Naive thymus-derived CD4-positive, alpha-beta T cell (primary cell): ENCODE measurements at regions not wholly inside any gene's neighbourhood (a gene's known extent, or its start where the extent isn't known, plus 50 kb on each side); places are given as distances from the start of the nearest gene placed in this dataset.

Experiments
- ATAC-seq: fragments of 150-1000 bp; cut with Tn5 transposase; 2 replicates; pipeline ENCODE4 v1.10.0; 2021; ENCODE audit warnings: mild to moderate bottlenecking, moderate library complexity
- CTCF ChIA-PET: fragments of 350-600 bp; sonication (Branson Sonifier 250); formaldehyde crosslinking; loops from one replicate; lab custom pipeline; 2021; ENCODE audit warnings: antibody characterized with exemption; lab: Charles Lee
- POLR2A ChIA-PET: fragments of 350-600 bp; sonication (Branson Sonifier 250); formaldehyde crosslinking; loops from one replicate; lab custom pipeline; 2021; ENCODE audit warnings: antibody characterized with exemption, inconsistent platforms; lab: Charles Lee
- DNase-seq, 9 donors: peaks; one replicate each; pipeline versions ENCODE4 v3.0.0 to v3.0.0-alpha.2; 2020 to 2022; ENCODE audit warnings: mixed read lengths in 1 of 9
- H3K27ac ChIP-seq: one replicate; pipeline ENCODE4 v1.7.0; 2013; ENCODE audit warnings: mild to moderate bottlenecking, low read depth, low read length, moderate library complexity
- H3K27me3 ChIP-seq, 2 donors: one replicate each; pipeline ENCODE4 v1.7.0; 2013; ENCODE audit warnings: low read length in 2 of 2, mild to moderate bottlenecking in 2 of 2, moderate library complexity in 2 of 2; ENCODE audit not compliant: control insufficient read depth in 2 of 2, insufficient read depth in 2 of 2
- H3K36me3 ChIP-seq, 3 experiments: 1 replicate in 2 of 3; 2 replicates in 1 of 3; pipeline ENCODE4 v1.7.0; 2013; ENCODE audit warnings: low read length in 3 of 3, mild to moderate bottlenecking in 3 of 3, moderate library complexity in 1 of 3; ENCODE audit not compliant: insufficient read depth in 3 of 3, control insufficient read depth in 2 of 3
- H3K4me1 ChIP-seq, 2 donors: one replicate each; pipeline ENCODE4 v1.7.0; 2013; ENCODE audit warnings: low read length in 2 of 2, mild to moderate bottlenecking in 2 of 2, moderate library complexity in 1 of 2; ENCODE audit not compliant: control insufficient read depth in 2 of 2, insufficient read depth in 2 of 2
- H3K4me3 ChIP-seq: 2 replicates; pipeline ENCODE4 v1.7.0; 2013; ENCODE audit warnings: mild to moderate bottlenecking, low read length
- H3K9me3 ChIP-seq, 3 experiments: 1 replicate in 2 of 3; 2 replicates in 1 of 3; pipeline ENCODE4 v1.7.0; 2013; ENCODE audit warnings: low read length in 3 of 3; ENCODE audit not compliant: control insufficient read depth in 2 of 3
- H3K27ac Mint-ChIP-seq, 9 donors: one replicate each; pipeline ENCODE4 v1.8.0; 2020 to 2022; ENCODE audit warnings: mixed read lengths in 9 of 9, mild to moderate bottlenecking in 8 of 9, moderate library complexity in 5 of 9, inconsistent platforms in 2 of 9
- H3K27me3 Mint-ChIP-seq, 5 donors: one replicate each; pipeline ENCODE4 v1.8.0; 2021 to 2022; ENCODE audit warnings: mixed read lengths in 5 of 5, mild to moderate bottlenecking in 1 of 5
- H3K36me3 Mint-ChIP-seq, 5 donors: one replicate each; pipeline ENCODE4 v1.8.0; 2020 to 2022; ENCODE audit warnings: mixed read lengths in 5 of 5, mild to moderate bottlenecking in 3 of 5, inconsistent platforms in 1 of 5
- H3K4me1 Mint-ChIP-seq, 7 donors: one replicate each; pipeline ENCODE4 v1.8.0; 2020 to 2022; ENCODE audit warnings: mixed read lengths in 7 of 7, mild to moderate bottlenecking in 3 of 7, inconsistent platforms in 1 of 7
- H3K4me3 Mint-ChIP-seq, 10 donors: one replicate each; pipeline ENCODE4 v1.8.0; 2020 to 2022; ENCODE audit warnings: mild to moderate bottlenecking in 10 of 10, mixed read lengths in 10 of 10, moderate library complexity in 6 of 10, inconsistent platforms in 2 of 10
- H3K9me3 Mint-ChIP-seq, 11 donors: one replicate each; pipeline ENCODE4 v1.8.0; 2020 to 2022; ENCODE audit warnings: mixed read lengths in 11 of 11, mild to moderate bottlenecking in 4 of 11, inconsistent platforms in 1 of 11, moderate library complexity in 1 of 11
- intact Hi-C, 2 donors: fragments of 100-400 bp; cut with micrococcal nuclease; formaldehyde crosslinking; loops; one replicate each; pipeline ENCODE4 v1.15.1; 2023

DNA sequence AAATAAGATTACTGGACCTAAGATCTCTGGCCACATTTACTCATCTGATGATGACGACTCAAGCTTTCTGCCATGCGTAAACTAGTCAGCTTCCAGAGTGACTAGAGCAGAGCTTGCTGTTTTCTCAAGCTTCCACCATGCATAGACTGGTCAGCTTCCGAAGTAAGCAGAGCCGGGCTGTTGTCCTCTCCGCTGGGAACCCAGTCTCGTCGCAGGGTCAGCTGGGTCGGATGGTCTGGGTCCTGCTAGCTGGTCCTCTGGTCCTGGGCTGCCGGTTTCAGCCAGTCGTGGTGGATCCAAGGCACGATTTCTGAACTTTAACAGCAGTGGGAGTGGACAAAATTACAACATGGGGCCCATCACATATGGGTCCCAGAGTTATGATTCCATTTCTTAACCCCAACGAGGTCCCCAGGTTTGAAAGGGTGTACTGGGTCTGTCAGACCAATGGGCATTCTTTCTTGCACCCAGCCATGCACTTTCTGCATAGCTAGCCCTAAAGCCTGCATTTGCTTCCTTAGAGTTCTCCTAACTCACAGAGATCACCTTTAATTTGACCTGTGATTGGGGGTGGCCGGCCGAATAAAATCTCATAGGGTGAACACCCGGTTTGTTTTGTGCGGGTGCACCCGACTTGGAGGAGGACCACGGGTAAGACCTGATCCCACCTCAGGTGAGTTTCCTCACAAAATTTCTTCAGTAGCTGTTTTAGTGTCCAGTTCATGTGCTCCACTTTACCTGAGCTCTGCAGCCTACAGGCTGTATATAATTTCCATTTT is 1312.8 kb downstream of the TMEM121 start:
- peaks cover 0 to 28% (median 0%) of the 10 kb centered on the region in 5 donors for H3K27me3 Mint-ChIP-seq
- Histone ChIP-seq H3K4me3 (no peak overlapping the region), H3K9me3 (no peaks in the 10 kb centered on the region), H3K36me3 (peaks cover 0 to 1% (median 0%) of the 10 kb centered on the region in 3 experiments), H3K27ac (no peak overlapping the region), H3K4me1 (no peaks in the 10 kb centered on the region), H3K27me3 (no peaks in the 10 kb centered on the region)
- ATAC-seq (no peak), DNase-seq (no peak)
- peaks cover 0 to 5% (median 5%) of the 10 kb centered on the region in 5 donors for H3K36me3 Mint-ChIP-seq
- ChIA-PET POLR2A (interaction anchor here (1.4 kb wide), 1 partner anchor 11 kb away, joined by 3 read pairs; no protein-coding TSS in a partner anchor), CTCF (interaction anchor here (2.2 kb wide), 1 partner anchor 34 kb away, joined by 10 read pairs; no protein-coding TSS in a partner anchor)
- peaks cover 10 to 34% (median 21%) of the 10 kb centered on the region in 7 donors for H3K4me1 Mint-ChIP-seq
- peaks cover 0 to 5% (median 0%) of the 10 kb centered on the region in 11 donors for H3K9me3 Mint-ChIP-seq
- intact Hi-C loops: no loop called here
- H3K27ac Mint-ChIP-seq: no peak overlapping the region
- no peak overlapping the region for H3K4me3 Mint-ChIP-seq

DNA sequence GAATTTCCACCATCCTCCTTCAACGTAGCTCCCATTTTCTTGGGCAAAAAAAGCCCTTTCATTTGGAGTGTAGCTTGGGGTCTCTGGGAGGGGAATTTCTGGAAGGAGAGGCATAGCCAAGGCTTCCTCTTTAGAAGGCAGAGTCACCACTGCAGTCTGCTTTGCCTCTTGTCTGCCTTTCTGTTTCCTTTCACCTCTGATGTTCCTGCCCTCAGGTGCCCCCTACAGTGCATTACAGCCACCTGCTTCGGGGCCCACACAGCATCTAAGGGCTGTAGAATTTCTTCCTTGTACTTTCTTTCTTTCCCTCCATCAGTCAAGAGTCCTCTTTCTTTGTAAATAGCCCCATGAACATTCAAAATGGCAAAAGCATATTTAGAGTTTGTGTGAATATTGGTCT is 1313.9 kb downstream of the TMEM121 start:
- H3K9me3 ChIP-seq: no peaks in the 10 kb centered on the region
- POLR2A ChIA-PET: no interaction called here
- peaks cover 10 to 34% (median 21%) of the 10 kb centered on the region in 7 donors for H3K4me1 Mint-ChIP-seq

DNA sequence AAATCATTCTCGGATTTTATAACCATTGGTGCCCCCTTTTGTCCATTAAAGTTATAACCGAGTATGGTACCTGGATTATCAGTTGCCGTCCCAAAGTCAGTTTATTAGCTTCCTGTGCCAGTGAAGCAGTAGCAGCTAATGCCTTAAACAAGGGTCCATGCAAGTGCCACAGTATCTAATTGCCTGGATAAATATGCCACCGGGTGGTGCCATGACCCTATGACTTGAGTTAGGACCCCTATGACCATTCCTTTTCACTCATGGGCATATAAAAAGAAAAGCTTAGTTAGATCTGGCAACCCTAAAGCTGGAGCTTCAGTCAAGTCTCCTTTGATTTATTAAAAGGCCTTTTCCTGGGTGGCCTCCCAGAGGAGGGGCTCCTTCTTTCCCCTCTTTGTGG is 1314.6 kb downstream of the TMEM121 start:
- Mint-ChIP-seq H3K27ac (peak overlapping the region in 1 of 9 donors; percentile 68), H3K27me3 (peaks cover 0 to 24% (median 0%) of the 10 kb centered on the region in 5 donors), H3K4me3 (no peak overlapping the region), H3K4me1 (peaks cover 17 to 42% (median 28%) of the 10 kb centered on the region in 7 donors), H3K36me3 (peaks cover 0 to 5% (median 5%) of the 10 kb centered on the region in 5 donors), H3K9me3 (peaks cover 0 to 3% (median 0%) of the 10 kb centered on the region in 11 donors)
- ATAC-seq: no peak
- CTCF ChIA-PET: interaction anchor here (5.2 kb wide), 1 partner anchor 33 kb away, joined by 35 read pairs; no protein-coding TSS in a partner anchor
- intact Hi-C loops: no loop called here
- H3K27me3 ChIP-seq: no peaks in the 10 kb centered on the region
- no peaks in the 10 kb centered on the region for H3K9me3 ChIP-seq
- H3K4me3 ChIP-seq: no peak overlapping the region
- no peak overlapping the region for H3K27ac ChIP-seq
- POLR2A ChIA-PET: interaction anchor here (0.6 kb wide), 1 partner anchor 64 kb away, joined by 3 read pairs; no protein-coding TSS in a partner anchor
- peaks cover 0 to 3% of the 10 kb centered on the region in 2 donors for H3K4me1 ChIP-seq
- DNase-seq: no peak
- H3K36me3 ChIP-seq: peaks cover 0 to 10% (median 0%) of the 10 kb centered on the region in 3 experiments

More for the DNA sequence above, 1313.9 kb downstream of the TMEM121 start:
- Histone ChIP-seq H3K36me3 (peaks cover 0 to 10% (median 0%) of the 10 kb centered on the region in 3 experiments), H3K4me1 (peaks cover 0 to under 1% of the 10 kb centered on the region in 2 donors), H3K27ac (no peak overlapping the region), H3K4me3 (no peak overlapping the region), H3K27me3 (no peaks in the 10 kb centered on the region)
- CTCF ChIA-PET: interaction anchor here (1.1 to 5.2 kb wide), 2 partner anchors 13 to 33 kb away, joined by 4 to 35 read pairs; no protein-coding TSS in a partner anchor
- ATAC-seq (peak; percentile 39), DNase-seq (peak in 6 of 9 donors; percentile 15 to 42 (median 26))
- H3K4me3 Mint-ChIP-seq: no peak overlapping the region
- peaks cover 0 to 3% (median 0%) of the 10 kb centered on the region in 11 donors for H3K9me3 Mint-ChIP-seq
- H3K27ac Mint-ChIP-seq: peak overlapping the region in 5 of 9 donors; percentile 2 to 82 (median 74)
- peaks cover 0 to 22% (median 0%) of the 10 kb centered on the region in 5 donors for H3K27me3 Mint-ChIP-seq
- intact Hi-C loops: no loop called here
- peaks cover 0 to 5% (median 5%) of the 10 kb centered on the region in 5 donors for H3K36me3 Mint-ChIP-seq

DNA sequence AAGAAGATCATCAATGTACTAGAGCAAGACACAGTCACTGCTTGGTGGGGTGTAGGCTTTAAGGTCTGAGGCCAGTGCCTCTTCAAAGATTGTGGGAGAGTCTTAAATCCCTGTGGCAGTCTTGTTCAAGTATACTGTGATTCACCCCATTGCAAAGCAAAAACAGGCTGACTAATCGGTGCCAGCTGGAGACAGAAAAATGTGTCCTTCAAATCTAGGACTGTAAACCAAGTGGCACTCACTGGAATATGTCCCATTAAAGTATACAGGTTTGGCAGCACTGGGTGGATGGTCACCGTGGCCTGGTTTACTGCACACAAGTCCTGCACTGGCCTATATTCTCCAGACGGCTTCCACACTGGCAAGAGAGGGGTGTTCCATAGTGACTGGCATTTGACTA is 1315.3 kb downstream of the TMEM121 start:
- Histone ChIP-seq H3K27me3 (no peaks in the 10 kb centered on the region), H3K36me3 (peaks cover 0 to 10% (median 0%) of the 10 kb centered on the region in 3 experiments), H3K27ac (no peak overlapping the region), H3K4me1 (peaks cover 0 to 3% of the 10 kb centered on the region in 2 donors), H3K4me3 (no peak overlapping the region), H3K9me3 (no peaks in the 10 kb centered on the region)
- Mint-ChIP-seq H3K36me3 (peaks cover 0 to 5% (median 5%) of the 10 kb centered on the region in 5 donors), H3K27ac (peak overlapping the region in 3 of 9 donors; percentile 14 to 68 (median 37)), H3K4me1 (peaks cover 24 to 49% (median 35%) of the 10 kb centered on the region in 7 donors), H3K4me3 (peak overlapping the region in 1 of 10 donors; percentile 3), H3K27me3 (peaks cover 0 to 26% (median 0%) of the 10 kb centered on the region in 5 donors), H3K9me3 (peaks cover 0 to 3% (median 0%) of the 10 kb centered on the region in 11 donors)
- POLR2A ChIA-PET: no interaction called here
- no peak for DNase-seq
- ATAC-seq: no peak
- intact Hi-C loops: no loop called here
- CTCF ChIA-PET: interaction anchor here (5.2 kb wide), 1 partner anchor 32 kb away, joined by 35 read pairs; no protein-coding TSS in a partner anchor

DNA sequence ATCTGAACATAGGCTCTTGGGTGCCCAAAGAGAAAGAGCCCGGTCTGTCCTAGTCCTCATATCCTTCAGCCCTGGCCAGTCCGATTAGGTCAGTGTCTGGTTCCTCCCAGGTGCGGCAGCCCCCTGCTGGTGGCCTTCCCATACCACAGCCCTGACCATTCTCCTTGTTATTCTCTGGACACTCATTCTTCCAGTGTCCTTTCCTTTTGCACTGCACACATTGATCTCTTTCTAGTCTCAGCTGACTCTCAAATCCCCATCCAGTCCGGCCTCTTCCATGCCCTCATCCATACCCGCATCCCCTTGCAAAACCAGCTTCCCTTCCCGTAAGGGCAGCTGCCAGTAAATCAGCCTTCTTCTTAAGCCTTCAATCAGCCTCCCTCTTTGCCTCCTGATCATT is 1316.3 kb downstream of the TMEM121 start:
- Histone ChIP-seq H3K4me3 (no peak overlapping the region), H3K9me3 (no peaks in the 10 kb centered on the region), H3K27me3 (no peaks in the 10 kb centered on the region), H3K36me3 (peaks cover 0 to 10% (median 0%) of the 10 kb centered on the region in 3 experiments), H3K4me1 (peaks cover 0 to 3% of the 10 kb centered on the region in 2 donors), H3K27ac (no peak overlapping the region)
- ChIA-PET POLR2A (interaction anchor here (2.0 kb wide), 1 partner anchor 29 kb away, joined by 6 read pairs; no protein-coding TSS in a partner anchor), CTCF (interaction anchor here (5.2 kb wide), 1 partner anchor 31 kb away, joined by 35 read pairs; no protein-coding TSS in a partner anchor)
- DNase-seq (no peak), ATAC-seq (no peak)
- Mint-ChIP-seq H3K4me1 (peaks cover 27 to 55% (median 37%) of the 10 kb centered on the region in 7 donors), H3K36me3 (peaks cover 0 to 5% (median 0%) of the 10 kb centered on the region in 5 donors), H3K27me3 (peaks cover 0 to 31% (median 0%) of the 10 kb centered on the region in 5 donors), H3K27ac (peak overlapping the region in 7 of 9 donors; percentile 19 to 98 (median 95)), H3K4me3 (peak overlapping the region in 7 of 10 donors; percentile 1 to 97 (median 9)), H3K9me3 (peaks cover 0 to 2% (median 0%) of the 10 kb centered on the region in 11 donors)
- intact Hi-C loops: no loop called here

DNA sequence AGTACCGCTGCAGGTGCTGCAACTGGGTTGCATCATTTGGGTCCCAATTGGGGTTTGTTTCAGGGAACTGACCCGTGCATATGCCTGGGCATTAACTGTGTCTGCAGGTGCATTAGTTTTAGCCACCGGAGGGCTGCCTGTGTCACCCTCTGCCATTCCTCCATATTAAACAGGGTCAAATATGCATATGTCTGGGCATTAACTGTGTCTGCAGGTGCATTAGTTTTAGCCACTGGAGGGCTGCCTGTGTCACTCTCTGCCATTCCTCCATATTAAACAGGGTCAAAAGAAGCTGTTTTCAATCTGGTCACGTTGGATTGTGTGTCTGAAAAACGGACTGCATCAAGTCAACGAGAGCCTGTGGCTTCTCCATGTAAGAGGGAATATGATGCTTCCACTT is 1317.0 kb downstream of the TMEM121 start:
- peak overlapping the region; percentile 81 to 99 (median 96) for H3K4me3 Mint-ChIP-seq
- no peaks in the 10 kb centered on the region for H3K27me3 ChIP-seq
- no peaks in the 10 kb centered on the region for H3K9me3 ChIP-seq
- peak overlapping the region; percentile 85 for H3K27ac ChIP-seq
- ATAC-seq: no peak
- ChIA-PET CTCF (interaction anchor here (1.4 to 5.2 kb wide), 2 partner anchors 30 to 32 kb away, joined by 3 to 35 read pairs; no protein-coding TSS in a partner anchor), POLR2A (interaction anchor here (0.8 to 2.0 kb wide), 2 partner anchors 29 to 53 kb away, joined by 3 to 6 read pairs; no protein-coding TSS in a partner anchor)
- peaks cover 0 to 2% (median 0%) of the 10 kb centered on the region in 11 donors for H3K9me3 Mint-ChIP-seq
- peaks cover 0 to 4% (median 0%) of the 10 kb centered on the region in 5 donors for H3K36me3 Mint-ChIP-seq
- peak overlapping the region in 8 of 9 donors; percentile 92 to 98 (median 96) for H3K27ac Mint-ChIP-seq
- peaks cover 0 to 10% (median 0%) of the 10 kb centered on the region in 3 experiments for H3K36me3 ChIP-seq
- peaks cover 0 to 33% (median 0%) of the 10 kb centered on the region in 5 donors for H3K27me3 Mint-ChIP-seq
- intact Hi-C loops: no loop called here
- peak overlapping the region; percentile 92 for H3K4me3 ChIP-seq
- peaks cover 0 to 3% of the 10 kb centered on the region in 2 donors for H3K4me1 ChIP-seq
- peak in 2 of 9 donors; percentile 10 to 12 for DNase-seq
- peaks cover 27 to 55% (median 37%) of the 10 kb centered on the region in 7 donors for H3K4me1 Mint-ChIP-seq
